ENCODE measurements at regions not wholly inside any gene's neighbourhood (a gene's known extent, or its start where the extent isn't known, plus 50 kb on each side); places are given as distances from the start of the nearest gene placed in this dataset.
A peak's percentile ranks its signal among the peaks of the same experiment; 100 is the strongest.

DNA sequence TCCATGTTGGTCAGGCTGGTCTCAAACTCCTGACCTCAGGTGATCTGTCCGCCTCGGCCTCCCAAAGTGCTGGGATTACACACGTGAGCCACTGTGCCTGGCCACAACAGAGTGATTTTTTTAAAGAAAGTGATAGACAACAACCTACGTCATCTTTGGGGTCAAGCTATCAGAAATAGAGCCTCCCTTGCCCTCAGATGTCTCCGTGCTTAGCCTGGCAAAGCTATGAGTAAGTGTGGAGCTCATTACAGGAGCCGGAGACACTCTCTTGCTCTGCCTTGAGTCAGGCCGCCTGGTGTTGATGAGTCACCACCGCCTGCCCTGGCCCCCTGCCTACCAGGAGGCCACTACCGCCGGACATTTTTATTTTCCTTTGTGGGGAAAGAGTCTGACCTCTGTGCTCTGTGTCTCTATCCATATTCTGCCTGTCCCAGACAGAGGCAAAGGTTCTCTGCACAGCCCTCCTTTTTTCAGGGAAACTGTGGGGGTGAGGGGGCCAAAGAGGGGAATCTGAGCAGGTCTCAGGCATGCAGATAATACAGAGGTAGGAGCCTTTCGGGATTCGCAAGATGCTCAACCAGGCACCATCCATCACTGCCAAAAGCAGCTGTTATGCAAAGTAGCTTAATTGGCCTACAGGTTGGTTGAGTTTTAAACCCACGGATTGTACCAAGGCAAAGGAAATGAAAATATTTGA, 123.7 kb upstream of the CPEB4 start (continued):
- TF ChIP-seq ZBTB43 (CRISPR knock-in tag; conservative IDR thresholded peaks at IDR 0.05), result 0 out of 2 replicates have a peak, but pooled peaks have one; percentile 22
- no peak for TF ChIP-seq KDM1A (CRISPR knock-in tag; IDR thresholded peaks at IDR 0.05)
- no peak for TF ChIP-seq ZNF12 (CRISPR knock-in tag; IDR thresholded peaks at IDR 0.05)
- no peak for TF ChIP-seq NFIB (CRISPR knock-in tag; IDR thresholded peaks at IDR 0.05; ENCODE audit: borderline replicate concordance)
- TF ChIP-seq, protein P1, sequence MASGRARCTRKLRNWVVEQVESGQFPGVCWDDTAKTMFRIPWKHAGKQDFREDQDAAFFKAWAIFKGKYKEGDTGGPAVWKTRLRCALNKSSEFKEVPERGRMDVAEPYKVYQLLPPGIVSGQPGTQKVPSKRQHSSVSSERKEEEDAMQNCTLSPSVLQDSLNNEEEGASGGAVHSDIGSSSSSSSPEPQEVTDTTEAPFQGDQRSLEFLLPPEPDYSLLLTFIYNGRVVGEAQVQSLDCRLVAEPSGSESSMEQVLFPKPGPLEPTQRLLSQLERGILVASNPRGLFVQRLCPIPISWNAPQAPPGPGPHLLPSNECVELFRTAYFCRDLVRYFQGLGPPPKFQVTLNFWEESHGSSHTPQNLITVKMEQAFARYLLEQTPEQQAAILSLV (CRISPR knock-in tag; IDR thresholded peaks at IDR 0.05; ENCODE audit: borderline replicate concordance), result 0 out of 2 replicates have a peak, but pooled peaks have one; percentile 48
- no peak for TF ChIP-seq HMGA1 (CRISPR knock-in tag; conservative IDR thresholded peaks at IDR 0.05)
- TF ChIP-seq ZGPAT (CRISPR knock-in tag; IDR thresholded peaks at IDR 0.05), result peak; percentile 84
- TF ChIP-seq, protein P2, sequence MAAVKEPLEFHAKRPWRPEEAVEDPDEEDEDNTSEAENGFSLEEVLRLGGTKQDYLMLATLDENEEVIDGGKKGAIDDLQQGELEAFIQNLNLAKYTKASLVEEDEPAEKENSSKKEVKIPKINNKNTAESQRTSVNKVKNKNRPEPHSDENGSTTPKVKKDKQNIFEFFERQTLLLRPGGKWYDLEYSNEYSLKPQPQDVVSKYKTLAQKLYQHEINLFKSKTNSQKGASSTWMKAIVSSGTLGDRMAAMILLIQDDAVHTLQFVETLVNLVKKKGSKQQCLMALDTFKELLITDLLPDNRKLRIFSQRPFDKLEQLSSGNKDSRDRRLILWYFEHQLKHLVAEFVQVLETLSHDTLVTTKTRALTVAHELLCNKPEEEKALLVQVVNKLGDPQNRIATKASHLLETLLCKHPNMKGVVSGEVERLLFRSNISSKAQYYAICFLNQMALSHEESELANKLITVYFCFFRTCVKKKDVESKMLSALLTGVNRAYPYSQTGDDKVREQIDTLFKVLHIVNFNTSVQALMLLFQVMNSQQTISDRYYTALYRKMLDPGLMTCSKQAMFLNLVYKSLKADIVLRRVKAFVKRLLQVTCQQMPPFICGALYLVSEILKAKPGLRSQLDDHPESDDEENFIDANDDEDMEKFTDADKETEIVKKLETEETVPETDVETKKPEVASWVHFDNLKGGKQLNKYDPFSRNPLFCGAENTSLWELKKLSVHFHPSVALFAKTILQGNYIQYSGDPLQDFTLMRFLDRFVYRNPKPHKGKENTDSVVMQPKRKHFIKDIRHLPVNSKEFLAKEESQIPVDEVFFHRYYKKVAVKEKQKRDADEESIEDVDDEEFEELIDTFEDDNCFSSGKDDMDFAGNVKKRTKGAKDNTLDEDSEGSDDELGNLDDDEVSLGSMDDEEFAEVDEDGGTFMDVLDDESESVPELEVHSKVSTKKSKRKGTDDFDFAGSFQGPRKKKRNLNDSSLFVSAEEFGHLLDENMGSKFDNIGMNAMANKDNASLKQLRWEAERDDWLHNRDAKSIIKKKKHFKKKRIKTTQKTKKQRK (IDR thresholded peaks at IDR 0.05; ENCODE audit: low read length), result no peak
- TF ChIP-seq MTA1 (CRISPR knock-in tag; IDR thresholded peaks at IDR 0.05; ENCODE audit: borderline replicate concordance), result no peak
- TF ChIP-seq SIN3A (IDR thresholded peaks at IDR 0.05; ENCODE audit: borderline replicate concordance, low read depth, low read length), result no peak
- no peak for TF ChIP-seq ZNF263 (CRISPR knock-in tag; IDR thresholded peaks at IDR 0.05)
- TF ChIP-seq TOE1 (CRISPR knock-in tag; IDR thresholded peaks at IDR 0.05), result no peak
- TF ChIP-seq GPBP1L1 (CRISPR knock-in tag; IDR thresholded peaks at IDR 0.05), result no peak
- peak; percentile 55 for TF ChIP-seq SKI (IDR thresholded peaks at IDR 0.05; ENCODE audit: partially characterized antibody)
- no peak for TF ChIP-seq MBNL3 (CRISPR knock-in tag; conservative IDR thresholded peaks at IDR 0.05)
- no peak for TF ChIP-seq RORA (CRISPR knock-in tag; IDR thresholded peaks at IDR 0.05)
- TF ChIP-seq ZNF343 (CRISPR knock-in tag; IDR thresholded peaks at IDR 0.05), result no peak
- TF ChIP-seq RXRB (CRISPR knock-in tag; IDR thresholded peaks at IDR 0.05; ENCODE audit: borderline replicate concordance), result peak; percentile 76
- peak; percentile 47; the same call in 1 of the 2 replicates for TF ChIP-seq SPEN (CRISPR knock-in tag; IDR thresholded peaks at IDR 0.05; ENCODE audit: low read depth)
- TF ChIP-seq HNF4A (CRISPR knock-in tag; IDR thresholded peaks at IDR 0.05), result no peak; the same call in 1 of the 2 replicates
- peak; percentile 83 for TF ChIP-seq SALL1 (CRISPR knock-in tag; IDR thresholded peaks at IDR 0.05)

All from HepG2 (cell line).